Suprapubic skin (tissue), 3 donors: ENCODE measurements at regions not wholly inside any gene's neighbourhood (a gene's known extent, or its start where the extent isn't known, plus 50 kb on each side); places are given as distances from the start of the nearest gene placed in this dataset.

Experiments
- POLR2A ChIP-seq, 2 donors: fragments of 450-650 bp; IDR thresholded peaks; one replicate each; pipeline ENCODE4 v1.6.1; 2017; ENCODE audit warnings: antibody characterized with exemption in 2 of 2, mild to moderate bottlenecking in 2 of 2, moderate library complexity in 2 of 2
- TF ChIP-seq, protein P1 (sequence below), 2 donors: fragments of 200-600 bp in 1 of 2; fragments of 450-650 bp in 1 of 2; sonication (generic) in 1 of 2; IDR thresholded peaks; one replicate each; pipeline ENCODE4 v1.5.1; 2016 to 2019; ENCODE audit warnings: antibody characterized with exemption in 2 of 2, mild to moderate bottlenecking in 1 of 2, moderate library complexity in 1 of 2

DNA sequence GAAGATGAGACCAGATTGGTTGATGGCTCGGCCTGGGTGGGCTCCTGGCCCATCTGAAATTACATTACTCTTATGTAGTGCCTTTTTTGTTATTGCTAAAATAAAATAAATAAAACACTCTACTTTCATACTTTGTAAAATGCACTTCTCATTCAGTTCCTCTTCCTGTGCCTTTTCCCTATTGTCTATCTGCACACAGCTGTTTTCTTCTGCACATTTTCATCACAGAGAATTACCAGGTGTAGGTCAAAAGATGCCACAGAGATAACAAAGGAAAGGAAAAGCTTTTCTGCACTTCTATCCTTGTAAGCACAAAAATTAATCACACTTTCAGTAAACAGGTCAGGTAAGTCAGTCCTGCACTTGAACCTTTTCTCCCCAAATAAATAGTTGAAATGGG lies 265.1 kb downstream of the BTG1 start:
- TF ChIP-seq, protein P1, sequence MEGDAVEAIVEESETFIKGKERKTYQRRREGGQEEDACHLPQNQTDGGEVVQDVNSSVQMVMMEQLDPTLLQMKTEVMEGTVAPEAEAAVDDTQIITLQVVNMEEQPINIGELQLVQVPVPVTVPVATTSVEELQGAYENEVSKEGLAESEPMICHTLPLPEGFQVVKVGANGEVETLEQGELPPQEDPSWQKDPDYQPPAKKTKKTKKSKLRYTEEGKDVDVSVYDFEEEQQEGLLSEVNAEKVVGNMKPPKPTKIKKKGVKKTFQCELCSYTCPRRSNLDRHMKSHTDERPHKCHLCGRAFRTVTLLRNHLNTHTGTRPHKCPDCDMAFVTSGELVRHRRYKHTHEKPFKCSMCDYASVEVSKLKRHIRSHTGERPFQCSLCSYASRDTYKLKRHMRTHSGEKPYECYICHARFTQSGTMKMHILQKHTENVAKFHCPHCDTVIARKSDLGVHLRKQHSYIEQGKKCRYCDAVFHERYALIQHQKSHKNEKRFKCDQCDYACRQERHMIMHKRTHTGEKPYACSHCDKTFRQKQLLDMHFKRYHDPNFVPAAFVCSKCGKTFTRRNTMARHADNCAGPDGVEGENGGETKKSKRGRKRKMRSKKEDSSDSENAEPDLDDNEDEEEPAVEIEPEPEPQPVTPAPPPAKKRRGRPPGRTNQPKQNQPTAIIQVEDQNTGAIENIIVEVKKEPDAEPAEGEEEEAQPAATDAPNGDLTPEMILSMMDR (IDR thresholded peaks at IDR 0.05) = no peak
- no peak for TF ChIP-seq POLR2A (IDR thresholded peaks at IDR 0.05)
